ENCODE measurements at regions not wholly inside any gene's neighbourhood (a gene's known extent, or its start where the extent isn't known, plus 50 kb on each side); places are given as distances from the start of the nearest gene placed in this dataset.

GRCh38 chr4:106806158-106806797 is 229.8 kb downstream of the DKK2 start:
- TF ChIP-seq CTCF (IDR thresholded peaks at IDR 0.05; ENCODE audit: insufficient read depth, low read length, poor library complexity, severe bottlenecking) (no peak), EZH2phosphoT487 (conservative IDR thresholded peaks at IDR 0.05; ENCODE audit: low read length) (no peak)

All from SU-DHL-6 (cell line).